Body of pancreas (tissue), 4 donors: ENCODE measurements at regions not wholly inside any gene's neighbourhood (a gene's known extent, or its start where the extent isn't known, plus 50 kb on each side); places are given as distances from the start of the nearest gene placed in this dataset.

Experiments used
- CTCF ChIP-seq, 7 experiments: fragments of 450-650 bp in 4 of 7; fragments of 200-600 bp in 3 of 7; sonication (generic) in 3 of 7; IDR thresholded peaks; one replicate each; pipeline ENCODE4 v1.5.1; 2016 to 2019; ENCODE audit warnings: antibody characterized with exemption in 7 of 7
- POLR2A ChIP-seq, 3 donors: fragments of 450-650 bp; IDR thresholded peaks; one replicate each; pipeline ENCODE4 v1.6.1; 2016; ENCODE audit warnings: antibody characterized with exemption in 3 of 3, mild to moderate bottlenecking in 2 of 3

GRCh38 chr1:4214826-4215225 lies 314.8 kb upstream of the C1orf174 start:
- no peak for TF ChIP-seq POLR2A (IDR thresholded peaks at IDR 0.05)
- no peak for TF ChIP-seq CTCF (IDR thresholded peaks at IDR 0.05)
